Esophagus squamous epithelium (tissue), 4 donors: ENCODE measurements at regions not wholly inside any gene's neighbourhood (a gene's known extent, or its start where the extent isn't known, plus 50 kb on each side); places are given as distances from the start of the nearest gene placed in this dataset.

Experiments used
- POLR2A ChIP-seq, 4 donors: fragments of 450-650 bp; IDR thresholded peaks; one replicate each; pipeline ENCODE4 v1.6.1; 2017; ENCODE audit warnings: antibody characterized with exemption in 4 of 4, mild to moderate bottlenecking in 4 of 4, moderate library complexity in 3 of 4
- TF ChIP-seq, protein P1 (sequence below), 6 experiments: fragments of 450-650 bp in 4 of 6; fragments of 200-600 bp in 2 of 6; sonication (generic) in 2 of 6; IDR thresholded peaks; one replicate each; pipeline ENCODE4 v1.5.1; 2016 to 2019; ENCODE audit warnings: antibody characterized with exemption in 6 of 6, mild to moderate bottlenecking in 4 of 6, moderate library complexity in 4 of 6

DNA sequence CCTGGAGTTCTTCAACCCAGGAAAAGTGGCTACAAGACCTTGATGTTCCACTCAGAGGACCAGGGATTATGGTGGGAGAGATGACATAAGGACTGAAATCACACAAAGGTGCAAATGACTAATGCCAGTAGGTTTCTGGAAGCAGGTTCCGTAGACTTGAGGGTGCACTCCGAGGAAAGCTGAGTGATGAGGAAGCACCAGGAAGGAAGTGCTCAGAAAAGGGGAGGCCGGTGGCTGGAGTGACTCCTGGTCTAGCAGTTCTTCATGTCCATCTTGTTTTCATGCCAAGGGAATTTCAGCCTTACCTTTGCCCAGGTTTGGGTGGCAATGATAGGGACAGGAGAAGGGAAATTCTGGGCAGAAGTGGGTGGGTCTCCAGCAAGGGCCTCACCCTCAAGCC is 74.5 kb downstream of the TMEM17 start:
- TF ChIP-seq, protein P1, sequence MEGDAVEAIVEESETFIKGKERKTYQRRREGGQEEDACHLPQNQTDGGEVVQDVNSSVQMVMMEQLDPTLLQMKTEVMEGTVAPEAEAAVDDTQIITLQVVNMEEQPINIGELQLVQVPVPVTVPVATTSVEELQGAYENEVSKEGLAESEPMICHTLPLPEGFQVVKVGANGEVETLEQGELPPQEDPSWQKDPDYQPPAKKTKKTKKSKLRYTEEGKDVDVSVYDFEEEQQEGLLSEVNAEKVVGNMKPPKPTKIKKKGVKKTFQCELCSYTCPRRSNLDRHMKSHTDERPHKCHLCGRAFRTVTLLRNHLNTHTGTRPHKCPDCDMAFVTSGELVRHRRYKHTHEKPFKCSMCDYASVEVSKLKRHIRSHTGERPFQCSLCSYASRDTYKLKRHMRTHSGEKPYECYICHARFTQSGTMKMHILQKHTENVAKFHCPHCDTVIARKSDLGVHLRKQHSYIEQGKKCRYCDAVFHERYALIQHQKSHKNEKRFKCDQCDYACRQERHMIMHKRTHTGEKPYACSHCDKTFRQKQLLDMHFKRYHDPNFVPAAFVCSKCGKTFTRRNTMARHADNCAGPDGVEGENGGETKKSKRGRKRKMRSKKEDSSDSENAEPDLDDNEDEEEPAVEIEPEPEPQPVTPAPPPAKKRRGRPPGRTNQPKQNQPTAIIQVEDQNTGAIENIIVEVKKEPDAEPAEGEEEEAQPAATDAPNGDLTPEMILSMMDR (IDR thresholded peaks at IDR 0.05): no peak
- TF ChIP-seq POLR2A (IDR thresholded peaks at IDR 0.05): no peak
